ENCODE measurements at regions not wholly inside any gene's neighbourhood (a gene's known extent, or its start where the extent isn't known, plus 50 kb on each side); places are given as distances from the start of the nearest gene placed in this dataset.

GRCh38 chr4:136316961-136317360 is 1215.3 kb downstream of the PCDH18 start (continued):
- no peak for TF ChIP-seq ZNF513 (tag by site-specific recombination; IDR thresholded peaks at IDR 0.05)
- no peak for TF ChIP-seq PATZ1 (tag by site-specific recombination; IDR thresholded peaks at IDR 0.05)
- TF ChIP-seq, protein P1, sequence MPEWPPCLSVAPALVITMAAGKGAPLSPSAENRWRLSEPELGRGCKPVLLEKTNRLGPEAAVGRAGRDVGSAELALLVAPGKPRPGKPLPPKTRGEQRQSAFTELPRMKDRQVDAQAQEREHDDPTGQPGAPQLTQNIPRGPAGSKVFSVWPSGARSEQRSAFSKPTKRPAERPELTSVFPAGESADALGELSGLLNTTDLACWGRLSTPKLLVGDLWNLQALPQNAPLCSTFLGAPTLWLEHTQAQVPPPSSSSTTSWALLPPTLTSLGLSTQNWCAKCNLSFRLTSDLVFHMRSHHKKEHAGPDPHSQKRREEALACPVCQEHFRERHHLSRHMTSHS (tag by site-specific recombination; IDR thresholded peaks at IDR 0.05) = no peak
- TF ChIP-seq ZNF548 (tag by site-specific recombination; IDR thresholded peaks at IDR 0.05) = no peak

DNA sequence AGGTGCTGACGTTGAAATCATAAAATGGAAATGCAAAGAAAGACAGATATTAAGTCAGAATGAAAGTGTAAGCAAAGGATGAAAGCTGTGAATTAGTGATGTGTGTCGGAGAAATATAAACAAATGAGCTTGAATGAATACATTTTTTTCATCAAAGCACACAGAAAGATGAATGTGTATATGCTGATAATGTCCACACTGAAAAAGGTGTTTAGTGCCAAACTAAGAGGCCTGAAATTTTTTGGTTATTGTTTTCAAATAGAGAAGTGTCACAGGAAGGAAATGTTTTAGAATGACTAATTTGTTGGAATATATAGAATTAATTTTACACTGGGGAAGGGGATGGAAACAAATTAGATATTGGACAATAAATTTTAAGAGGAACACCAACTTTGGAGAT is 1217.6 kb downstream of the PCDH18 start:
- Histone ChIP-seq H3K27ac (ENCODE audit: extremely low read depth, low read depth, low read length) (no peak overlapping the region), H3K9me3 (ENCODE audit: control insufficient read depth, insufficient read depth, low read depth, low read length) (no peaks in the 10 kb centered on the region), H3K36me3 (ENCODE audit: control insufficient read depth in 2 of 2, insufficient read depth in 1 of 2, low read length in 2 of 2) (no peaks in the 10 kb centered on the region), H3K4me3 (ENCODE audit: low read depth, low read length) (no peak overlapping the region), H3K4me1 (ENCODE audit: control insufficient read depth, insufficient read depth, low read length) (no peaks in the 10 kb centered on the region)
- POLR2A ChIA-PET = no interaction called here
- TF ChIP-seq ZNF843 (tag by site-specific recombination; IDR thresholded peaks at IDR 0.05) = no peak
- TF ChIP-seq ZNF211 (tag by site-specific recombination; IDR thresholded peaks at IDR 0.05; ENCODE audit: low read depth) = no peak
- TF ChIP-seq ZNF629 (tag by site-specific recombination; IDR thresholded peaks at IDR 0.05) = no peak
- TF ChIP-seq ZNF580 (tag by site-specific recombination; IDR thresholded peaks at IDR 0.05) = no peak
- TF ChIP-seq BCL11B (tag by site-specific recombination; IDR thresholded peaks at IDR 0.05; ENCODE audit: low read depth) = no peak
- no peak for TF ChIP-seq ZNF140 (tag by site-specific recombination; IDR thresholded peaks at IDR 0.05)
- TF ChIP-seq ZNF274 (IDR thresholded peaks at IDR 0.05; ENCODE audit: low read length) = no peak
- no peak for TF ChIP-seq ZNF274 (tag by site-specific recombination; IDR thresholded peaks at IDR 0.05; ENCODE audit: borderline replicate concordance)
- no peak for TF ChIP-seq ZBTB48 (tag by site-specific recombination; IDR thresholded peaks at IDR 0.05)
- TF ChIP-seq, protein P2, sequence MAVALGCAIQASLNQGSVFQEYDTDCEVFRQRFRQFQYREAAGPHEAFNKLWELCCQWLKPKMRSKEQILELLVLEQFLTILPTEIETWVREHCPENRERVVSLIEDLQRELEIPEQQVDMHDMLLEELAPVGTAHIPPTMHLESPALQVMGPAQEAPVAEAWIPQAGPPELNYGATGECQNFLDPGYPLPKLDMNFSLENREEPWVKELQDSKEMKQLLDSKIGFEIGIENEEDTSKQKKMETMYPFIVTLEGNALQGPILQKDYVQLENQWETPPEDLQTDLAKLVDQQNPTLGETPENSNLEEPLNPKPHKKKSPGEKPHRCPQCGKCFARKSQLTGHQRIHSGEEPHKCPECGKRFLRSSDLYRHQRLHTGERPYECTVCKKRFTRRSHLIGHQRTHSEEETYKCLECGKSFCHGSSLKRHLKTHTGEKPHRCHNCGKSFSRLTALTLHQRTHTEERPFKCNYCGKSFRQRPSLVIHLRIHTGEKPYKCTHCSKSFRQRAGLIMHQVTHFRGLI (tag by site-specific recombination; IDR thresholded peaks at IDR 0.05) = no peak
- TF ChIP-seq ZNF335 (tag by site-specific recombination; conservative IDR thresholded peaks at IDR 0.05) = no peak
- no peak for TF ChIP-seq ZNF530 (tag by site-specific recombination; IDR thresholded peaks at IDR 0.05; ENCODE audit: low read depth)
- TF ChIP-seq, protein P3, sequence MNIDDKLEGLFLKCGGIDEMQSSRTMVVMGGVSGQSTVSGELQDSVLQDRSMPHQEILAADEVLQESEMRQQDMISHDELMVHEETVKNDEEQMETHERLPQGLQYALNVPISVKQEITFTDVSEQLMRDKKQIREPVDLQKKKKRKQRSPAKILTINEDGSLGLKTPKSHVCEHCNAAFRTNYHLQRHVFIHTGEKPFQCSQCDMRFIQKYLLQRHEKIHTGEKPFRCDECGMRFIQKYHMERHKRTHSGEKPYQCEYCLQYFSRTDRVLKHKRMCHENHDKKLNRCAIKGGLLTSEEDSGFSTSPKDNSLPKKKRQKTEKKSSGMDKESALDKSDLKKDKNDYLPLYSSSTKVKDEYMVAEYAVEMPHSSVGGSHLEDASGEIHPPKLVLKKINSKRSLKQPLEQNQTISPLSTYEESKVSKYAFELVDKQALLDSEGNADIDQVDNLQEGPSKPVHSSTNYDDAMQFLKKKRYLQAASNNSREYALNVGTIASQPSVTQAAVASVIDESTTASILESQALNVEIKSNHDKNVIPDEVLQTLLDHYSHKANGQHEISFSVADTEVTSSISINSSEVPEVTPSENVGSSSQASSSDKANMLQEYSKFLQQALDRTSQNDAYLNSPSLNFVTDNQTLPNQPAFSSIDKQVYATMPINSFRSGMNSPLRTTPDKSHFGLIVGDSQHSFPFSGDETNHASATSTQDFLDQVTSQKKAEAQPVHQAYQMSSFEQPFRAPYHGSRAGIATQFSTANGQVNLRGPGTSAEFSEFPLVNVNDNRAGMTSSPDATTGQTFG (tag by site-specific recombination; IDR thresholded peaks at IDR 0.05; ENCODE audit: borderline replicate concordance) = no peak
- TF ChIP-seq ZNF48 (tag by site-specific recombination; IDR thresholded peaks at IDR 0.05) = no peak
- TF ChIP-seq MEIS1 (CRISPR knock-in tag; IDR thresholded peaks at IDR 0.05; ENCODE audit: borderline replicate concordance) = no peak
- TF ChIP-seq SETDB1 (IDR thresholded peaks at IDR 0.05; ENCODE audit: insufficient read length, low read length) = no peak
- no peak for TF ChIP-seq ZNF677 (tag by site-specific recombination; IDR thresholded peaks at IDR 0.05)
- TF ChIP-seq ZNF138 (tag by site-specific recombination; IDR thresholded peaks at IDR 0.05; ENCODE audit: borderline replicate concordance) = no peak
- TF ChIP-seq, protein P1 (tag by site-specific recombination; IDR thresholded peaks at IDR 0.05) = no peak
- CTCF ChIA-PET = no interaction called here
